ENCODE measurements at regions not wholly inside any gene's neighbourhood (a gene's known extent, or its start where the extent isn't known, plus 50 kb on each side); places are given as distances from the start of the nearest gene placed in this dataset.

DNA sequence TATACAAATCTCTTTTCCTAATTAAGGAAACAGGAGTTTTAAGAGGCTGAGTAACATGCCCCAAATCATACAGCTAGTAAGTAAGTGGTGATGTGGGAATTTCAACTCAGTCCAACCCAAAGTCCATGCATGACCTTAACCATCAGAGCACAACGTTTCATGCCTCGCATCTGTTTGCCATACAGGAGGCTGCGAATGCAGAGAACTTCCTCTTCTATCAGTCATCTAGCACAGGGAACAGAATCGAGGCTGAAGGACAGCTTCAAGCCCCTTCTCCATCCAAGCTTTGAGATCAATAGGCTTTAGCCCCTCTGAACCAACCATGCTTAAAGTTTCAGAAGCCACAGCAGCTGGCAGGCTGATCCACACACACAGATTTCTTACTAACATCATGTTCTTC lies 113.2 kb downstream of the MAFB start:
- Histone ChIP-seq H3K4me2 (ENCODE audit: insufficient read depth in 1 of 2, low read depth in 2 of 2, low read length in 2 of 2) (no peak overlapping the region), H3K9ac (replicated peaks in 1 of 4; ENCODE audit: extremely low read depth in 1 of 4, low read depth in 3 of 4, low read length in 3 of 4) (no peak overlapping the region), H4K20me1 (replicated peaks in 1 of 2; ENCODE audit: control insufficient read depth in 1 of 2, insufficient read depth in 2 of 2, low read length in 2 of 2) (no peaks in the 10 kb centered on the region), H3K4ac (replicated peaks; ENCODE audit: insufficient read length, low read depth, low read length) (no peak overlapping the region), H2BK15ac (ENCODE audit: low read length) (no peak overlapping the region), H3K23me2 (ENCODE audit: low read depth, low read length) (no peaks in the 10 kb centered on the region), H3K36me3 (ENCODE audit: control insufficient read depth in 2 of 4, insufficient read depth in 4 of 4, low read length in 3 of 4) (no peaks in the 10 kb centered on the region), H2BK20ac (ENCODE audit: low read length) (no peak overlapping the region), H4K8ac (ENCODE audit: extremely low read depth, insufficient read depth, low read length) (no peak overlapping the region), H3K23ac (ENCODE audit: insufficient read length) (no peak overlapping the region), H2BK12ac (ENCODE audit: low read depth, low read length) (no peak overlapping the region), H3K18ac (ENCODE audit: extremely low read depth, low read length) (no peak overlapping the region), H2AFZ (ENCODE audit: low read length) (0 out of 2 replicates have a peak overlapping the region, but pooled peaks have one; percentile 38), H2BK5ac (ENCODE audit: low read depth, low read length) (no peak overlapping the region), H2BK120ac (replicated peaks; ENCODE audit: low read depth, low read length) (no peak overlapping the region), H3K4me1 (replicated peaks in 1 of 4; ENCODE audit: control insufficient read depth in 3 of 4, insufficient read depth in 4 of 4, low read length in 3 of 4) (no peaks in the 10 kb centered on the region), H3K27ac (ENCODE audit: low read depth, low read length) (no peak overlapping the region), H3K14ac (ENCODE audit: insufficient read length) (no peak overlapping the region), H4K91ac (replicated peaks; ENCODE audit: insufficient read length, low read length) (no peak overlapping the region), H3K9me3 (ENCODE audit: insufficient read depth in 2 of 2, low read depth in 1 of 2, low read length in 1 of 2) (no peaks in the 10 kb centered on the region), H4K5ac (ENCODE audit: insufficient read length, low read depth, low read length) (no peak overlapping the region), H3K4me3 (ENCODE audit: extremely low read depth in 1 of 4, insufficient read depth in 2 of 4, low read depth in 3 of 4, low read length in 4 of 4) (no peak overlapping the region), H3K79me2 (ENCODE audit: control insufficient read depth in 1 of 2, insufficient read depth in 2 of 2, low read length in 2 of 2) (no peaks in the 10 kb centered on the region), H3K79me1 (ENCODE audit: low read depth, low read length) (no peaks in the 10 kb centered on the region), H3K27me3 (replicated peaks in 1 of 4; ENCODE audit: control insufficient read depth in 3 of 4, extremely low read depth in 1 of 4, insufficient read depth in 3 of 4, low read length in 3 of 4) (no peaks in the 10 kb centered on the region), H2AK5ac (ENCODE audit: low read depth, low read length) (no peak overlapping the region), H3K56ac (replicated peaks; ENCODE audit: insufficient read length, low read depth, low read length) (no peak overlapping the region)
- WGBS, 2 experiments (ENCODE audit: extremely low coverage in 1 of 2, insufficient coverage in 1 of 2, insufficient read length in 1 of 2, insufficient replicate concordance in 2 of 2, low coverage in 1 of 2, low lambda C conversion rate in 2 of 2, missing lambda C conversion rate in 1 of 2): 95% methylated on average over 4 of the region's 4 CpGs; no CpG with 5 or more reads in 1 of the 2 experiments
- no peak for DNase-seq (ENCODE audit: low read depth in 1 of 2, low spot score in 2 of 2)
- POLR2A ChIA-PET (ENCODE audit: partially characterized antibody): no interaction called here
- CTCF ChIA-PET (ENCODE audit: partially characterized antibody): interaction anchor here (0.9 kb wide), 1 partner anchor 59 kb away, joined by 3 read pairs; no protein-coding TSS in a partner anchor
- no peak for FAIRE-seq
- TF ChIP-seq, protein P1, sequence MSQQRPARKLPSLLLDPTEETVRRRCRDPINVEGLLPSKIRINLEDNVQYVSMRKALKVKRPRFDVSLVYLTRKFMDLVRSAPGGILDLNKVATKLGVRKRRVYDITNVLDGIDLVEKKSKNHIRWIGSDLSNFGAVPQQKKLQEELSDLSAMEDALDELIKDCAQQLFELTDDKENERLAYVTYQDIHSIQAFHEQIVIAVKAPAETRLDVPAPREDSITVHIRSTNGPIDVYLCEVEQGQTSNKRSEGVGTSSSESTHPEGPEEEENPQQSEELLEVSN (IDR thresholded peaks at IDR 0.05): no peak
- TF ChIP-seq TAF1 (IDR thresholded peaks at IDR 0.05; ENCODE audit: low read depth, low read length) (no peak), MAFK (IDR thresholded peaks at IDR 0.05; ENCODE audit: low read depth, low read length) (no peak), GTF2F1 (IDR thresholded peaks at IDR 0.05; ENCODE audit: borderline replicate concordance, low read depth, low read length) (no peak), KDM5A (IDR thresholded peaks at IDR 0.05; ENCODE audit: low read length) (no peak), YY1 (IDR thresholded peaks at IDR 0.05; ENCODE audit: low read depth, low read length) (no peak)
- TF ChIP-seq, protein P2, sequence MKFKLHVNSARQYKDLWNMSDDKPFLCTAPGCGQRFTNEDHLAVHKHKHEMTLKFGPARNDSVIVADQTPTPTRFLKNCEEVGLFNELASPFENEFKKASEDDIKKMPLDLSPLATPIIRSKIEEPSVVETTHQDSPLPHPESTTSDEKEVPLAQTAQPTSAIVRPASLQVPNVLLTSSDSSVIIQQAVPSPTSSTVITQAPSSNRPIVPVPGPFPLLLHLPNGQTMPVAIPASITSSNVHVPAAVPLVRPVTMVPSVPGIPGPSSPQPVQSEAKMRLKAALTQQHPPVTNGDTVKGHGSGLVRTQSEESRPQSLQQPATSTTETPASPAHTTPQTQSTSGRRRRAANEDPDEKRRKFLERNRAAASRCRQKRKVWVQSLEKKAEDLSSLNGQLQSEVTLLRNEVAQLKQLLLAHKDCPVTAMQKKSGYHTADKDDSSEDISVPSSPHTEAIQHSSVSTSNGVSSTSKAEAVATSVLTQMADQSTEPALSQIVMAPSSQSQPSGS (IDR thresholded peaks at IDR 0.05; ENCODE audit: low read length): no peak
- TF ChIP-seq, protein P3, sequence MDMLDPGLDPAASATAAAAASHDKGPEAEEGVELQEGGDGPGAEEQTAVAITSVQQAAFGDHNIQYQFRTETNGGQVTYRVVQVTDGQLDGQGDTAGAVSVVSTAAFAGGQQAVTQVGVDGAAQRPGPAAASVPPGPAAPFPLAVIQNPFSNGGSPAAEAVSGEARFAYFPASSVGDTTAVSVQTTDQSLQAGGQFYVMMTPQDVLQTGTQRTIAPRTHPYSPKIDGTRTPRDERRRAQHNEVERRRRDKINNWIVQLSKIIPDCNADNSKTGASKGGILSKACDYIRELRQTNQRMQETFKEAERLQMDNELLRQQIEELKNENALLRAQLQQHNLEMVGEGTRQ (IDR thresholded peaks at IDR 0.05; ENCODE audit: low read length): no peak
